ENCODE measurements at regions not wholly inside any gene's neighbourhood (a gene's known extent, or its start where the extent isn't known, plus 50 kb on each side); places are given as distances from the start of the nearest gene placed in this dataset.

DNA sequence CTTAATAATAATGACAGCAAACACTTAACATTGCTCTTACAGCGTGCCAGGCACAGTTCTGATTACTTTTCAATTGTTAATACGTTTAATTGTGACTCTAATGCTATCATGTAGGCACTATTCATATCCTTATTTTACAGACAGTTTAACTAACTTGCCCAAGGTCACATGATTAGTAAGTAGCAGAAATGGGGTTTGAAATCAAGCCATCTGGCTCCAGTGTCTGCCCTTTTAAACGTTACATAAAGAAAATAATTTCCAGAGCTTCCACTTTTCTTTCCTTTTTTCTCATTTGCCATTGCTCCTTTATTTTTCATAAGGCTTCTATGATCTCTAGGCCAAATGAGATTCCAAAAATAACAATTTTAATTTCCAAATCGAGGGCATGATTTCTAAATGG is 50.6 kb upstream of the IKZF2 start:
- Histone ChIP-seq H3K27ac (no peak overlapping the region), H3K36me3 (no peaks in the 10 kb centered on the region), H3K27me3 (no peaks in the 10 kb centered on the region), H3K9me3 (no peaks in the 10 kb centered on the region), H3K4me1 (no peaks in the 10 kb centered on the region), H3K4me3 (no peak overlapping the region)
- TF ChIP-seq POLR2A (IDR thresholded peaks at IDR 0.05) (no peak), EP300 (IDR thresholded peaks at IDR 0.05) (no peak)
- intact Hi-C loops (cut with DNase I; ENCODE audit: low total_unique reads): no loop called here
- 31 to 41% (median 36%) methylated on average over 4 of the region's 4 CpGs for WGBS, 5 donors
- DNase-seq: no peak

DNA sequence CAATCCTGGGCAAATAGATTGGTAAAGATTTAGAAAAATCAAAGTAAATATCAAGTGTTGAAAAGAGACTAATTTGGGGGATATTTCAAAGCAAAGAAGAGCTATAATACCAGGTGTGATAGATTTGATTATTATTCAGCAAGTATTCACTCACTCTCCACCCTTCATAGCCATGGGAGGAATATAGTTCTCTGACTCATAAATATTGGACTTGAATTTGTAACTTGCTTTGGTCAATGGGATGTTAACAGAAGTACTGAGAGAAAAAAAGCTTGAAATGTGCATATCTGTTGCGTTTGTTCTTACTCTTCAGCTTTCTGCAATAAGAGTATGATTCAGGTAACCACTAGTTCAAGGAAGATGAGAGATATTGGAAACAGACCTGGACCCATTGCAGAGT is 54.5 kb upstream of the IKZF2 start:
- TF ChIP-seq, protein P1, sequence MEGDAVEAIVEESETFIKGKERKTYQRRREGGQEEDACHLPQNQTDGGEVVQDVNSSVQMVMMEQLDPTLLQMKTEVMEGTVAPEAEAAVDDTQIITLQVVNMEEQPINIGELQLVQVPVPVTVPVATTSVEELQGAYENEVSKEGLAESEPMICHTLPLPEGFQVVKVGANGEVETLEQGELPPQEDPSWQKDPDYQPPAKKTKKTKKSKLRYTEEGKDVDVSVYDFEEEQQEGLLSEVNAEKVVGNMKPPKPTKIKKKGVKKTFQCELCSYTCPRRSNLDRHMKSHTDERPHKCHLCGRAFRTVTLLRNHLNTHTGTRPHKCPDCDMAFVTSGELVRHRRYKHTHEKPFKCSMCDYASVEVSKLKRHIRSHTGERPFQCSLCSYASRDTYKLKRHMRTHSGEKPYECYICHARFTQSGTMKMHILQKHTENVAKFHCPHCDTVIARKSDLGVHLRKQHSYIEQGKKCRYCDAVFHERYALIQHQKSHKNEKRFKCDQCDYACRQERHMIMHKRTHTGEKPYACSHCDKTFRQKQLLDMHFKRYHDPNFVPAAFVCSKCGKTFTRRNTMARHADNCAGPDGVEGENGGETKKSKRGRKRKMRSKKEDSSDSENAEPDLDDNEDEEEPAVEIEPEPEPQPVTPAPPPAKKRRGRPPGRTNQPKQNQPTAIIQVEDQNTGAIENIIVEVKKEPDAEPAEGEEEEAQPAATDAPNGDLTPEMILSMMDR (IDR thresholded peaks at IDR 0.05): no peak
- no peak for TF ChIP-seq EP300 (IDR thresholded peaks at IDR 0.05)
- TF ChIP-seq POLR2AphosphoS5 (IDR thresholded peaks at IDR 0.05): no peak
- no peak for TF ChIP-seq POLR2A (IDR thresholded peaks at IDR 0.05)
- intact Hi-C loops (cut with DNase I; ENCODE audit: low total_unique reads): no loop called here
- 75 to 90% (median 87%) methylated on average over 1 of the region's 1 CpG for WGBS, 5 donors
- Histone ChIP-seq H3K36me3 (no peaks in the 10 kb centered on the region), H3K4me3 (no peak overlapping the region), H3K27me3 (no peaks in the 10 kb centered on the region), H3K27ac (no peak overlapping the region), H3K9me3 (no peaks in the 10 kb centered on the region), H3K4me1 (no peaks in the 10 kb centered on the region)
- DNase-seq: no peak

DNA sequence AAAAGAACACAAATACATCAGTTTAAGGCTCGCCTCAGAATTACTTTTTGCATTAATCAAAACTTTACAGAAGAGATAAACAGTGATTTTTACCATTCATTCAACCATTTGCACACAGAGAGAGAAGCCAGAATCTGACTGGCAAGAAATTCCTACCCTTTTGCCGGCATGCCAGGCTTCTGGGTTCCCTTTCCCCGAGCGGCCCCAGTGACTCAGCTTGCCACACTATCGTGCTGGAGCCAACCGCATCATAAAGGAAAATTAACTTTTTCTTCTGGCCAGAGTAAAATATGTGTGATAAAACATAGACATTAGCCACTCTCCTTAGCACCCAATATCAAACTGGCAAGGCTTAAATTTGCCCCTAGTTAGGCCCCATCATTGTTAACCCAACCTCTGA is 61.8 kb upstream of the IKZF2 start:
- no peak for DNase-seq
- Histone ChIP-seq H3K4me1 (no peaks in the 10 kb centered on the region), H3K9me3 (no peaks in the 10 kb centered on the region), H3K27me3 (no peaks in the 10 kb centered on the region), H3K4me3 (no peak overlapping the region), H3K36me3 (no peaks in the 10 kb centered on the region), H3K27ac (no peak overlapping the region)
- 83 to 94% (median 92%) methylated on average over 6 of the region's 6 CpGs for WGBS, 5 donors
- TF ChIP-seq, protein P1 (IDR thresholded peaks at IDR 0.05): no peak
- TF ChIP-seq POLR2AphosphoS5 (IDR thresholded peaks at IDR 0.05) (no peak), EP300 (IDR thresholded peaks at IDR 0.05) (no peak), POLR2A (IDR thresholded peaks at IDR 0.05) (no peak)
- intact Hi-C loops (cut with DNase I; ENCODE audit: low total_unique reads): no loop called here

DNA sequence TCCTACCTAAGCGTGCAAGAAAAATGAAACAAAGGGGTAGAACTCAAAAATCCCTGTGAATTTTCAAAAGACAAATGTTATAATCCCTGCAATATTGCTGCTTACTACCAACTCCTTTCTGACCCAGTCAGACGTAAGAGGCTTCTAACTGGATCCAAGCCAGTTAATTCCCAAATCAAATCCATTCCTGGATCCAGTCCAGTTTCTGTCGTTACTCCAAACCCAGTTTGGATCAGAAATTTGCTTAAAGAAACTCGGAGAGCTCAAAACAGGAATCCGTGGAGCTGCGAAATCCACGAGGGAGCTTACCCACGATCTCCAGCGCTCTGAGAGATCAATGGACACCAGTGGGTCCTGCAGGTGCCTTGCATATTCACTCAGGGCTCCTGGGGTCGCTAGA is 62.8 kb upstream of the IKZF2 start:
- 65 to 77% (median 70%) methylated on average over 10 of the region's 10 CpGs for WGBS, 5 donors

DNA sequence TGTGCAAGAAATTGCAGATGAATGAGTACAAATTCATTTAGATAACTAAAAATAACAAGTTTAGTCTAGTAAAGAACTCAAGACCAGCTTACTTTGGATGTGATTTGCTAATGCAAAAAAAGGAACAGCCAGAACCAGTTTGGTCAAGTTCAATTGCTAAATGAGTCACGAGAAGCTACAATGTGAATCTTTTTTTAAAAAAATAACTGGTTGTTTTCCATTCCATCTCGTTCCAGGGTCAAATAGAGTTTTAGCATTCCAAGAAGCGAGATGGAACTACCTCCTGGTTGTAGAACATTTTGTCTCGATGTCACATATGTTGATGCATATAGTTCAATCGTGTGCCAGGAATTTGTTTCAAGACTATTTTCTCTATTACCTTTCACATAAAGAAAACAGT is 65.0 kb upstream of the IKZF2 start:
- Histone ChIP-seq H3K27ac (no peak overlapping the region), H3K36me3 (no peaks in the 10 kb centered on the region), H3K9me3 (no peaks in the 10 kb centered on the region), H3K4me3 (no peak overlapping the region), H3K4me1 (no peaks in the 10 kb centered on the region), H3K27me3 (no peaks in the 10 kb centered on the region)
- intact Hi-C loops (cut with DNase I; ENCODE audit: low total_unique reads): no loop called here
- no peak for TF ChIP-seq POLR2AphosphoS5 (IDR thresholded peaks at IDR 0.05)
- TF ChIP-seq, protein P1 (IDR thresholded peaks at IDR 0.05): no peak
- TF ChIP-seq POLR2A (IDR thresholded peaks at IDR 0.05): no peak
- TF ChIP-seq EP300 (IDR thresholded peaks at IDR 0.05): no peak
- DNase-seq: peak in 1 of 2 donors; percentile 9
- WGBS, 5 donors: 72 to 78% (median 73%) methylated on average over 5 of the region's 5 CpGs

More for the DNA sequence above, 62.8 kb upstream of the IKZF2 start:
- no peak for TF ChIP-seq POLR2A (IDR thresholded peaks at IDR 0.05)
- intact Hi-C loops (cut with DNase I; ENCODE audit: low total_unique reads): no loop called here
- Histone ChIP-seq H3K27ac (no peak overlapping the region), H3K4me3 (no peak overlapping the region), H3K4me1 (no peaks in the 10 kb centered on the region), H3K36me3 (no peaks in the 10 kb centered on the region), H3K27me3 (no peaks in the 10 kb centered on the region), H3K9me3 (no peaks in the 10 kb centered on the region)
- DNase-seq: no peak
